ENCODE measurements at regions not wholly inside any gene's neighbourhood (a gene's known extent, or its start where the extent isn't known, plus 50 kb on each side); places are given as distances from the start of the nearest gene placed in this dataset.

DNA sequence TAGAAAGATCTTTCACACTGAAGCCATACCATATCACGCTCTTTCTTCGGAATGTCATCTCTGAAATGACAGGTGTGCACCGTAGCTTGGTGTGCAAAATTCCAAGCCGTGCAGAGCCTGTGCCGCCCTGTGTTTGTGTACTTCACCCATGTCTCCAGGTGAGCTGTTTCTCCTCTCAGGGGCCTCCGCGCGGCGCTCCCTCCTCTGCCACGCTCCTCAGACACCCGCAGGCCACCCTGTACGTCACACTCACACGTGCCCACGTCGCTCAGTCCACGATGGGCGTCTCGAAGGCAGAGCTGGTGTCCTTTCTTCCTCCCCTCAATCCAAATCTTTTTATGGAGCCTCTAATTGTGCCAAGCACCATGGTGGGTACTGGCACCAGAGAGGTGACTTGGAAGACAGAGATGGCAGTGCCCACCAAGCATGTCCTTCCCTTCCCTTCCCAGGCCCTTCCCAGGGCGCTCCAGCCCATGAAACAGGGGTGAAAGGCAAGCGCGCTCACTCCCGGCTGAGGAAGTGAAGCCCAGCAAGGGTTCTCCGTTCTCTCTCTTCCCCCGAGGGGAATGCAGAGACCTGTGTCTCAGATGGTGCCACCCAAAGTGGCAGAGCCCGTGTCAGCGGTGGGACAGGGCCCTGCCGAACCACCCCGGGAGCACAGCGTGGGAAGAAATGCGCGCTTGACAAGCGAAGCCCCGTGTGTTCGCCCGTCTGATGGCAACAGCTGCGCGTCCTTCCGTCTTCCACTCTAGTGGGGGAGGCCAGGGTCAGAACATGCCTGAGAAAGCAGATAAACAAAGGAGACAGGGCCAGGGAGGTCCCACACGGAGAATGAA lies 292.5 kb upstream of the SHH start:
- TF ChIP-seq, protein P1, sequence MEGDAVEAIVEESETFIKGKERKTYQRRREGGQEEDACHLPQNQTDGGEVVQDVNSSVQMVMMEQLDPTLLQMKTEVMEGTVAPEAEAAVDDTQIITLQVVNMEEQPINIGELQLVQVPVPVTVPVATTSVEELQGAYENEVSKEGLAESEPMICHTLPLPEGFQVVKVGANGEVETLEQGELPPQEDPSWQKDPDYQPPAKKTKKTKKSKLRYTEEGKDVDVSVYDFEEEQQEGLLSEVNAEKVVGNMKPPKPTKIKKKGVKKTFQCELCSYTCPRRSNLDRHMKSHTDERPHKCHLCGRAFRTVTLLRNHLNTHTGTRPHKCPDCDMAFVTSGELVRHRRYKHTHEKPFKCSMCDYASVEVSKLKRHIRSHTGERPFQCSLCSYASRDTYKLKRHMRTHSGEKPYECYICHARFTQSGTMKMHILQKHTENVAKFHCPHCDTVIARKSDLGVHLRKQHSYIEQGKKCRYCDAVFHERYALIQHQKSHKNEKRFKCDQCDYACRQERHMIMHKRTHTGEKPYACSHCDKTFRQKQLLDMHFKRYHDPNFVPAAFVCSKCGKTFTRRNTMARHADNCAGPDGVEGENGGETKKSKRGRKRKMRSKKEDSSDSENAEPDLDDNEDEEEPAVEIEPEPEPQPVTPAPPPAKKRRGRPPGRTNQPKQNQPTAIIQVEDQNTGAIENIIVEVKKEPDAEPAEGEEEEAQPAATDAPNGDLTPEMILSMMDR (IDR thresholded peaks at IDR 0.05): no peak
- no peak for TF ChIP-seq POLR2A (IDR thresholded peaks at IDR 0.05)

Data from thyroid gland (tissue), 4 donors.